Retinal pigment epithelial cell (primary cell): ENCODE measurements at regions not wholly inside any gene's neighbourhood (a gene's known extent, or its start where the extent isn't known, plus 50 kb on each side); places are given as distances from the start of the nearest gene placed in this dataset.

Experiments
- DNase-seq: peaks from one replicate; pipeline ENCODE4 v3.0.0-alpha.2; 2010; ENCODE audit warnings: low read depth
- H3K4me3 ChIP-seq: 2 replicates; pipeline ENCODE4 v1.5.1; 2011; ENCODE audit warnings: mild to moderate bottlenecking, low read length, control low read depth, moderate library complexity
- TF ChIP-seq, protein P1 (sequence below): conservative IDR thresholded peaks from 2 replicates; pipeline ENCODE4 v1.5.1; 2011; ENCODE audit warnings: low read depth, low read length, control low read depth, inconsistent platforms

DNA sequence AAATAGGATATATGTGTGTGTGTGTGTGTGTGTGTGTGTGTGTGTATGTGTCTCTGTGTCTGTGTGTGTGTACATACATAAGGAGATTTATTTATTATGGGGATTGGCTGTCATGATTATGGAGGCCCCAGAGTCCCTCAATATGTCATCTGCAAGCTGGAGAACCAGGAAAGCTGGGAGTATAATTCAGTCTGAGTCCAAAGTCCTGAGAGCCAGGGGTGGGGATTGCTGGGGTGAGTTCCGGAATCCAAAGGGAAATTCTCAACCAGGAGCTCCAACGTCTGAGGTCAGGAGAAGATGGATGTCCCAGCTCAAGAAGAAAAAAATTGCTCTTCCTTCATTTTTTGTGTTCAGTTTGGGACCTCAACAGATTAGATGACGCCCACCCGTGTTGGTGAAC, 50.7 kb upstream of the PLPP4 start:
- TF ChIP-seq, protein P1, sequence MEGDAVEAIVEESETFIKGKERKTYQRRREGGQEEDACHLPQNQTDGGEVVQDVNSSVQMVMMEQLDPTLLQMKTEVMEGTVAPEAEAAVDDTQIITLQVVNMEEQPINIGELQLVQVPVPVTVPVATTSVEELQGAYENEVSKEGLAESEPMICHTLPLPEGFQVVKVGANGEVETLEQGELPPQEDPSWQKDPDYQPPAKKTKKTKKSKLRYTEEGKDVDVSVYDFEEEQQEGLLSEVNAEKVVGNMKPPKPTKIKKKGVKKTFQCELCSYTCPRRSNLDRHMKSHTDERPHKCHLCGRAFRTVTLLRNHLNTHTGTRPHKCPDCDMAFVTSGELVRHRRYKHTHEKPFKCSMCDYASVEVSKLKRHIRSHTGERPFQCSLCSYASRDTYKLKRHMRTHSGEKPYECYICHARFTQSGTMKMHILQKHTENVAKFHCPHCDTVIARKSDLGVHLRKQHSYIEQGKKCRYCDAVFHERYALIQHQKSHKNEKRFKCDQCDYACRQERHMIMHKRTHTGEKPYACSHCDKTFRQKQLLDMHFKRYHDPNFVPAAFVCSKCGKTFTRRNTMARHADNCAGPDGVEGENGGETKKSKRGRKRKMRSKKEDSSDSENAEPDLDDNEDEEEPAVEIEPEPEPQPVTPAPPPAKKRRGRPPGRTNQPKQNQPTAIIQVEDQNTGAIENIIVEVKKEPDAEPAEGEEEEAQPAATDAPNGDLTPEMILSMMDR, result no peak
- no peak overlapping the region for H3K4me3 ChIP-seq
- no peak for DNase-seq
